ENCODE measurements at regions not wholly inside any gene's neighbourhood (a gene's known extent, or its start where the extent isn't known, plus 50 kb on each side); places are given as distances from the start of the nearest gene placed in this dataset.
A peak's percentile ranks its signal among the peaks of the same experiment; 100 is the strongest.
"Not testable (repeated sequence)": the region's sequence is repeated elsewhere in the genome, so short reads cannot be mapped to it uniquely, and the experiment has no call there.

GRCh38 chr12:25701290-25701689 is 148.2 kb upstream of the LMNTD1 start:
- no peaks in the 10 kb centered on the region for H3K36me3 ChIP-seq (ENCODE audit: insufficient read depth, low read length)
- H3K27ac ChIP-seq (ENCODE audit: low read depth, low read length) = no peak overlapping the region
- H3K9me3 Mint-ChIP-seq (ENCODE audit: unreplicated experiment) = peaks cover 6% of the 10 kb centered on the region
- H3K4me1 ChIP-seq (ENCODE audit: insufficient read depth, low read length) = no peaks in the 10 kb centered on the region
- H3K27me3 Mint-ChIP-seq (ENCODE audit: low read depth, unreplicated experiment) = no peaks in the 10 kb centered on the region
- H3K4me2 ChIP-seq (ENCODE audit: low read length) = no peak overlapping the region
- DNase-seq (ENCODE audit: low read depth) (peak; percentile 74), FAIRE-seq (no peak)
- TF ChIP-seq EZH2 (IDR thresholded peaks at IDR 0.05; ENCODE audit: insufficient read depth, low read length) (no peak), CTCF (IDR thresholded peaks at IDR 0.05; ENCODE audit: insufficient read depth, low read depth, low read length) (no peak)
- no peak overlapping the region for H3K27ac Mint-ChIP-seq (ENCODE audit: unreplicated experiment)
- no peaks in the 10 kb centered on the region for H3K36me3 Mint-ChIP-seq (ENCODE audit: low read depth, unreplicated experiment)
- H3K4me3 Mint-ChIP-seq (ENCODE audit: unreplicated experiment) = no peak overlapping the region
- no peak overlapping the region for H2AFZ ChIP-seq (ENCODE audit: low read depth, low read length)
- H4K20me1 ChIP-seq (ENCODE audit: insufficient read depth, low read length) = no peaks in the 10 kb centered on the region
- no peak overlapping the region for H3K9ac ChIP-seq (ENCODE audit: low read length)
- H3K27me3 ChIP-seq (ENCODE audit: insufficient read depth, low read length) = no peaks in the 10 kb centered on the region
- no peaks in the 10 kb centered on the region for H3K4me1 Mint-ChIP-seq (ENCODE audit: low read depth, unreplicated experiment)
- no peak overlapping the region for H3K4me3 ChIP-seq (ENCODE audit: insufficient read depth, low read depth, low read length)
- no peaks in the 10 kb centered on the region for H3K79me2 ChIP-seq (ENCODE audit: insufficient read depth, low read length)
- H3K9me3 ChIP-seq (ENCODE audit: insufficient read depth, low read depth, low read length) = peaks cover 1% of the 10 kb centered on the region

- H3K36me3 Mint-ChIP-seq (ENCODE audit: low read depth, unreplicated experiment) = peaks cover 2% of the 10 kb centered on the region
- no peak for DNase-seq (ENCODE audit: low read depth)
- H3K27ac Mint-ChIP-seq (ENCODE audit: unreplicated experiment) = no peak overlapping the region
- FAIRE-seq = no peak
- no peak overlapping the region for H3K4me3 ChIP-seq (ENCODE audit: insufficient read depth, low read depth, low read length)
- no peaks in the 10 kb centered on the region for H3K27me3 Mint-ChIP-seq (ENCODE audit: low read depth, unreplicated experiment)
- H3K36me3 ChIP-seq (ENCODE audit: insufficient read depth, low read length) = no peaks in the 10 kb centered on the region
- H3K4me2 ChIP-seq (ENCODE audit: low read length) = no peak overlapping the region
- no peaks in the 10 kb centered on the region for H3K27me3 ChIP-seq (ENCODE audit: insufficient read depth, low read length)
- H2AFZ ChIP-seq (ENCODE audit: low read depth, low read length) = no peak overlapping the region
- H3K4me1 ChIP-seq (ENCODE audit: insufficient read depth, low read length) = no peaks in the 10 kb centered on the region
- H3K79me2 ChIP-seq (ENCODE audit: insufficient read depth, low read length) = no peaks in the 10 kb centered on the region
- no peak overlapping the region for H3K27ac ChIP-seq (ENCODE audit: low read depth, low read length)
- H3K9ac ChIP-seq (ENCODE audit: low read length) = no peak overlapping the region
- no peak overlapping the region for H3K4me3 Mint-ChIP-seq (ENCODE audit: unreplicated experiment)
- H3K9me3 ChIP-seq (ENCODE audit: insufficient read depth, low read depth, low read length) = no peaks in the 10 kb centered on the region
- no peak for TF ChIP-seq EZH2 (IDR thresholded peaks at IDR 0.05; ENCODE audit: insufficient read depth, low read length)
- no peak for TF ChIP-seq CTCF (IDR thresholded peaks at IDR 0.05; ENCODE audit: insufficient read depth, low read depth, low read length)
- H4K20me1 ChIP-seq (ENCODE audit: insufficient read depth, low read length) = no peaks in the 10 kb centered on the region
- no peaks in the 10 kb centered on the region for H3K4me1 Mint-ChIP-seq (ENCODE audit: low read depth, unreplicated experiment)
- H3K9me3 Mint-ChIP-seq (ENCODE audit: unreplicated experiment) = peaks cover 9% of the 10 kb centered on the region
Observed at GRCh38 chr12:25702553-25702952, 149.5 kb upstream of the LMNTD1 start.

GRCh38 chr12:25705261-25705660 is 152.2 kb upstream of the LMNTD1 start:
- no peaks in the 10 kb centered on the region for H3K36me3 ChIP-seq (ENCODE audit: insufficient read depth, low read length)
- Mint-ChIP-seq H3K9me3 (ENCODE audit: unreplicated experiment) (peaks cover 14% of the 10 kb centered on the region), H3K27ac (ENCODE audit: unreplicated experiment) (no peak overlapping the region), H3K36me3 (ENCODE audit: low read depth, unreplicated experiment) (peaks cover 2% of the 10 kb centered on the region), H3K4me1 (ENCODE audit: low read depth, unreplicated experiment) (peaks cover 2% of the 10 kb centered on the region), H3K27me3 (ENCODE audit: low read depth, unreplicated experiment) (no peaks in the 10 kb centered on the region), H3K4me3 (ENCODE audit: unreplicated experiment) (no peak overlapping the region)
- no peak overlapping the region for H2AFZ ChIP-seq (ENCODE audit: low read depth, low read length)
- no peaks in the 10 kb centered on the region for H3K79me2 ChIP-seq (ENCODE audit: insufficient read depth, low read length)
- no peaks in the 10 kb centered on the region for H4K20me1 ChIP-seq (ENCODE audit: insufficient read depth, low read length)
- H3K9me3 ChIP-seq (ENCODE audit: insufficient read depth, low read depth, low read length) = no peaks in the 10 kb centered on the region
- no peak for FAIRE-seq
- no peak overlapping the region for H3K4me2 ChIP-seq (ENCODE audit: low read length)
- H3K27me3 ChIP-seq (ENCODE audit: insufficient read depth, low read length) = no peaks in the 10 kb centered on the region
- no peaks in the 10 kb centered on the region for H3K4me1 ChIP-seq (ENCODE audit: insufficient read depth, low read length)
- DNase-seq (ENCODE audit: low read depth) = no peak
- no peak overlapping the region for H3K27ac ChIP-seq (ENCODE audit: low read depth, low read length)
- no peak overlapping the region for H3K9ac ChIP-seq (ENCODE audit: low read length)
- TF ChIP-seq CTCF (IDR thresholded peaks at IDR 0.05; ENCODE audit: insufficient read depth, low read depth, low read length) = no peak
- no peak overlapping the region for H3K4me3 ChIP-seq (ENCODE audit: insufficient read depth, low read depth, low read length)

- FAIRE-seq = not testable (repeated sequence)
Observed at GRCh38 chr12:25706646-25707045, 153.6 kb upstream of the LMNTD1 start.

More at GRCh38 chr12:25706646-25707045, 153.6 kb upstream of the LMNTD1 start:
- not testable (repeated sequence) for H3K27me3 ChIP-seq (ENCODE audit: insufficient read depth, low read length); H3K9ac ChIP-seq (ENCODE audit: low read length); H2AFZ ChIP-seq (ENCODE audit: low read depth, low read length); H3K9me3 ChIP-seq (ENCODE audit: insufficient read depth, low read depth, low read length); H4K20me1 ChIP-seq (ENCODE audit: insufficient read depth, low read length); H3K4me2 ChIP-seq (ENCODE audit: low read length); H3K4me3 ChIP-seq (ENCODE audit: insufficient read depth, low read depth, low read length); H3K27me3 Mint-ChIP-seq (ENCODE audit: low read depth, unreplicated experiment); H3K27ac Mint-ChIP-seq (ENCODE audit: unreplicated experiment); H3K36me3 ChIP-seq (ENCODE audit: insufficient read depth, low read length); H3K4me1 Mint-ChIP-seq (ENCODE audit: low read depth, unreplicated experiment); H3K4me1 ChIP-seq (ENCODE audit: insufficient read depth, low read length); H3K4me3 Mint-ChIP-seq (ENCODE audit: unreplicated experiment); H3K36me3 Mint-ChIP-seq (ENCODE audit: low read depth, unreplicated experiment); H3K79me2 ChIP-seq (ENCODE audit: insufficient read depth, low read length); H3K27ac ChIP-seq (ENCODE audit: low read depth, low read length); DNase-seq (ENCODE audit: low read depth)
- peaks cover 19% of the 10 kb centered on the region for H3K9me3 Mint-ChIP-seq (ENCODE audit: unreplicated experiment)
